Fibroblast of lung (primary cell): ENCODE measurements at regions not wholly inside any gene's neighbourhood (a gene's known extent, or its start where the extent isn't known, plus 50 kb on each side); places are given as distances from the start of the nearest gene placed in this dataset.

Experiments used
- CTCF ChIP-seq, 2 donors: IDR thresholded peaks in 1 of 2; conservative IDR thresholded peaks in 1 of 2; 1 replicate in 1 of 2; 2 replicates in 1 of 2; pipeline ENCODE4 v1.5.1; 2011 to 2012; ENCODE audit warnings: low read length in 2 of 2, control low read depth in 1 of 2, inconsistent platforms in 1 of 2, low read depth in 1 of 2, mild to moderate bottlenecking in 1 of 2
- EZH2 ChIP-seq: IDR thresholded peaks from 2 replicates; pipeline ENCODE4 v1.5.1; 2012; ENCODE audit warnings: low read length, control low read depth, mild to moderate bottlenecking; ENCODE audit errors: missing control alignments

DNA sequence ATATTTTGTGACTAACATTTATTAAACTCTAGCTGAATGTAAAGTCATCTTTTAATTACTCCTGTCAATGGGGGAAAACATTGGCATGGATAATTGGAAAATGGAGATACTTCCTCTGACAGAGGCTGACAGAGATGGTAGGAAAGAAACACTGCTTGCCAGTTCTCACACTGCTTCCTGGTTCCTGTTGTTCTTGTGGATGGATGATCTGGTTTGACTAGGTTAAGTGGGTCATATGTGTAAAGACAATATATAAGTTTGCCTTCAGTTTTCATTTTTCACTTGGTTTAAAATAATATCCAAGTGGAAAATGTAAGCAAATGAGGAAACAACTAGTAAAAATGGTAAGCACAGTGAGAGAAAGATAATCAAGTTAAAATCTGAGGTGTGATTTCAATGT is 188.8 kb upstream of the CWC22 start:
- TF ChIP-seq CTCF (conservative IDR thresholded peaks at IDR 0.05 in 1 of 2, IDR thresholded peaks at IDR 0.05 in 1 of 2; ENCODE audit: low read depth in 1 of 2, low read length in 2 of 2) (no peak), EZH2 (no peak)
